Glomerular endothelial cell (primary cell): ENCODE measurements at regions not wholly inside any gene's neighbourhood (a gene's known extent, or its start where the extent isn't known, plus 50 kb on each side); places are given as distances from the start of the nearest gene placed in this dataset.
"Not testable (repeated sequence)": the region's sequence is repeated elsewhere in the genome, so short reads cannot be mapped to it uniquely, and the experiment has no call there.

Source experiments
- DNase-seq: peaks from one replicate; pipeline ENCODE4 v3.0.0-alpha.2; 2011; ENCODE audit warnings: low read depth, low spot score; ENCODE audit errors: extremely low read depth

DNA sequence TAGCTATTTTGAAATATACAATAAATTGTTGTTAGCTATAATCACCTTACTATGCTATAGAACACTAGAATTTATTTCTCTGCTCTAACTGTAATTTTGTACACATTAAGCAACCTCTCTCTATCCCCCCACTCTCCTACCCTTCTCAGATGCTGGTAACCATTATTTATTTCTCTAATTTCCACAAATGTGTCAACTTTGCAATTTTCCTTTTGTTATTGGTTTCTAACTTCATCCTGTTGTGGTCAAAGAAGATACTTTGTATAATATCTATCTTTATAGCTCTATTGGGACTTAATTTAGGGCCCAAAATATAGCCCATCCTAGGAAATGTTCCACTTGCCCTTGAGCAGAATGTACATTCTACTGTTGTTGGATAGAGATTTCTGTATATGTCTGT, 229.3 kb downstream of the SATB1 start:
- no peak for DNase-seq

DNA sequence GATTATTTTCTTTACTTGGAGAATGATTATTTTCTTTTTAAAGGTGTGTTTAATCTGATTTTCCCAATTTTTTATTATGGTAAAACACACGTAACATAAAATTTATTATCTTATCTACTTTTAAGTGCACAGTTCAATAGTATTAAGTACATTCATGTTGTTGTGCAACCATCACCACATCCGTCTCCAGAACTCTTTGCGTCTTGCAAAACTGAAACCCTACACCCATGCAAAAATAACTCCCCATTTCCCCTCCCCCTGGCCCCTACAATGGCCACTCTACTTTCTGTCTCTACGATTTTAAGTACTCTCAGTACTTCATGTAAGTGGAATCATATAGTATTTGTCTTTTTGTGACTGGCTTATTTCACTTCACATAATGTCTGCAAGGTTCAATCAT, 230.7 kb downstream of the SATB1 start:
- DNase-seq, result no peak

DNA sequence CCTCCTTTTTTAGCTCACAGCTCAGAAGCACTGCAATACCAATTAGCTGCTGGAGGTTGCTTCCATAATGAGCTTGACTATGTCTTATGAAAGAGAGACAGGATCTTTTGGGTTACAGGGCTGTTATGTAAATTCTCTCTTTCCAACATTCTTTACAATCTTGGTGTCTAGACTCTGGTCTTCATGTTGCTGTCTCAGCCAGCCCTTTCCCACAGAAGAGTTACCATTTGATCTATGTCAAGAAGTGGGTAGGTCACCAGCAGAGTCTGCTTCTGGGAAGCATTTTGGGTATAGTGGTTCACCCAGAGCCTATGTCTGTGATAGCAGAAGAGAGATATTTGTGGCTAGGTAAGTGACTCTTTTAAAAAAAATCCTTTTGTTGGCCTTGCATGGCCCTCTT, 234.5 kb downstream of the SATB1 start:
- no peak for DNase-seq

DNA sequence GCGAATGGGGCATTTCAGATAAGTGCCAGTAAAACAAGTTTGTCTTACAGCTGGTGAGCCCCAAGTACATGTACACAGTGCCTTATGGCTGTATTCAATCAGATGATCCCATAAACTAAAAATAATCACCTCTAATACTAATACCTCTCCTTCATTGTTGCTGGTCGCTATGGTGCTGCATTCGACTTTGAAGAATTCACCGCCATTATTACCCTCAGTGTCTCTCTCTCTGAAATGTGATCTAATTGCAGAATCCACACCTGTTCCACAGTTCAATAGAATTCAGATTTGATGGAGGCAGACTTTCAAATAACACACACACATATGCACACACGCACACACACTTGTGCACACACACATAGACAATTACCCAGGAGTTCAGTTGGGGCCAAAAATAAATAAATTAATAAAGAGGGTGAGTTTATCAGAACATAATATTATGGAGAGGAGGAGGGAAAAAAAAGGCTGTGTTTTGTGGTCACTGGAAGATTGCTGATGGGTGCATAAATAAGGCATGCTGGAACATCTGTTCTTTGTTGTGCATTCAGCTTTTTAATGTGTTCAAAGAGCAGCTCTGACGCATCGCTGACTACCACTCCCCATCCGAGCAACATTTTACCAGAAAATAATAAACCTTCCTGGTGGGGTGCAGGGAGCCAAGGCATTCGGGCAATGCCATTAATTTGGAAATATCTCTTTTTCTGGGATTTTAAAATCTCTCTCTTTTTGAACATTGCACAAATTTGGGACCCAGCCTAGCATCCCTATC, 235.7 kb downstream of the SATB1 start:
- no peak for DNase-seq

DNA sequence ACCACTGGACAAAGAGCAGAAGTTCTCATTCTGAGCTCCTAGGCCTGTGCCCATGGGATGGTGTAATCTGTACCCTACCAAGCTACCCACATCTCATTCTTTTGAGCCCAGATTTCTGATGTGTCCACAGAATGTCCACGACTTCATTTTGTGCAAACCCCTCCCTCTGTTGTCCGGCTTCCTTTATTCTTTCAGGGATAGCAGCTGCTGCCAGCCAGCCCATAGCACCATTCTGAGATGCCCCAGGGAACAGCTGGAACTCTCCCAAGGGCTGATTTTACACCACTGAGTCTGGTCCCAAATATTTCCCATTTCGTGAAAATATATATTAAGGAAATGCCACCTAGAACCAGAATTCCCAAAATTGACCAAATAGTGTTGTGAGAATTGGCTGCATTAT, 236.6 kb downstream of the SATB1 start:
- no peak for DNase-seq

DNA sequence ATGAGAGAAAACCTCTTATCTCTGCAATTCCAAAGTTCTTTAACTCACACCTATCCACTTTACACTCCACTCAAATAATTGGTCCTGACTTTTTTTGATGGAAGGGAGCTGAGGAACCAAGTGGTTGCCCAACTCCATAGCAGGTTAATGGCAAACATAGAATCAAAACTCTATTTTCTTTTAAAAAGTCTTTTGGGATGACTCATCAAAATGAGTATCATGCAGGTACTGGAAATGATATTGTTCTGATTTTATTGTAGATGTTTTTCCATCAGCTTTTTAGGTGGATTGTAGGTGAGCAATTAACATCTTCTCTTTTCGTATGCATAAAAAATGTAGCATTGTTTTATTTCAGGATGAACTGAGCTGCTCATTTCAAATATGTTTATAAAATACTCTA, 239.5 kb downstream of the SATB1 start:
- DNase-seq, result no peak

DNA sequence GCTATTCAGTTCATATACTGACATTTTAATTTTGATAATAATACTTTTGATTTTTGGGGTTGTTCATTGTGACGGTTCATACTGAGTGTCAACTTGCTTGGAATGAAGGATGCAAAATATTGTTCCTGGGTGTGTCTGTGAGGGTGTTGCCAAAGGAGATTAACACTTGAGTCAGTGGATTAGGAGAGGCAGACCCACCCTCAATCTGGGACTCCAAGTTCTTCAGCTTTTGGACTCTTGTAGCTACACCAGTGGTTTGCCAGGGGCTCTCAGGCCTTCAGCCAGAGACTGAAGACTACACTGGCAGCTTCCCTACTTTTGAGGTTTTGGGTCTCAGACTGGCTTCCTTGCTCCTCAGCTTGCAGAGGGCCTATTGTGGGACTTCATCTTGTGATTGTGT, 242.2 kb downstream of the SATB1 start:
- DNase-seq, result not testable (repeated sequence)

DNA sequence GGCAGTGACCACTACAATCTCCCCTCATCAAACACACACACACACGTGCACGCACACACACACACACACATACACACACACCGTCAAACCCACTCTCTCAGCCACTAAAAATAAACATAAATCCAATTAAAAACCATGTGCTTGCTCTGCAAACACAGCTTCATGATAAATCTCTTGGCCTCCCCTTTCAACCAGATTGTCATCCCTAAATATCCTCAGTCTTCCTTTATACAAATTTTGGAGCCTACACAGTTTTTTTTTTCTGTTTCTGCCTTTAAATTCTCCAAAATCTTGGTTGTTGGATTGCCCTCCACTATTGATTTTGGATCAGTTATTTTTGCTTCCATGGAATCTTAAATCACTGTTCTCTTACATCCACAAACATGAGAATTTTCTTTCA, 245.6 kb downstream of the SATB1 start:
- no peak for DNase-seq

DNA sequence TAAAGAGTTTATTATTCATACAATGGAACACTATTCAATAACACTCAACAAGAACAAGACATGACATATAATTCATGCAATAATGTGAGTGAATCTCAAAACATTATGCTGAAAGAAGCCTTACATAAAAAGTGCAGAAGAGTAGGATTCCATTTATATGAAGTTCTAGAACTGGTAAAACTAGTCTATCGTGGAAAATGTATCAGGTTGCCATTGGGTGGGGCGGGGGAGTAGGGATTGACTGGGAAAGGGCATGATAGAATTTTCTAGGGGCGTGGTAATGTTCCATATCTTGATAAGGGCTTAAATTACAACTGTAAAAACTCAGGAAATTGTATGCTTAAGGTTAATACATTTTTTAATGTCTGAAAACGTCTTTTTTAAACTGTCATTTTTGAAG, 247.9 kb downstream of the SATB1 start:
- DNase-seq, result no peak

DNA sequence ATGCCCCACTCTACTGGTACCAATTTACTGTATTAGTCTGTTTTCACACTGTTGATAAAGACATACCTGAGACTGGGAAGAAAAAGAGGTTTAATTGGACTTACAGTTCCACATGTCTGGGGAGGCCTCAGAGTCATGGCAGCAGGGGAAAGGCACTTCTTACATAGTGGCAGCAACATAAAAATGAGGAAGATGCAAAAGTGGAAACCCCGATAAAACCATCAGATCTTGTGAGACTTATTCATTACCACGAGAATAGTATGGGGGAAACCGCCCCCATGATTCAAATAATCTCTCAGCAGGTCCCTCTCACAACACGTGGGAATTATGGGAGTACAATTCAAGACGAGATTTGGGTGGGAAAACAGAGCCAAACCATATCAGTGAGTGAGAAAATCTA, 251.2 kb downstream of the SATB1 start:
- DNase-seq, result not testable (repeated sequence)

DNA sequence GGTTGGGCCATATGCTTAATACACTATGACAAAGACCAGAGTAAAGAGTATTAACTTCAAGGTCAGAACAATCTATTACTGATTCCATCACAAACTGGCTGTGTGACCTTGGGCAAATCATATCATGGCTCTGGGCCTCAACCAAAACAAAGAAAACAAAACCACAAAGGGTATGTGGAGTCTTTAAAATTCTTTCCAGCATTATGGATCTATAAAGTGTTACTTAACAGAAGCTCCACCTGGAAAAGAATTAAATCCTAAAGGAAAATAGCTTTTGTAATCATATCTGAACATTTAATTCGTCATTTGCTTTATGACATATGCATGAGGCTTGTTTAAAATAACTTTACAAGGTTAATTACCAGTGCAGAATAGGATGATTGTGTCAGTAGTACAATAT, 265.5 kb downstream of the SATB1 start:
- no peak for DNase-seq

DNA sequence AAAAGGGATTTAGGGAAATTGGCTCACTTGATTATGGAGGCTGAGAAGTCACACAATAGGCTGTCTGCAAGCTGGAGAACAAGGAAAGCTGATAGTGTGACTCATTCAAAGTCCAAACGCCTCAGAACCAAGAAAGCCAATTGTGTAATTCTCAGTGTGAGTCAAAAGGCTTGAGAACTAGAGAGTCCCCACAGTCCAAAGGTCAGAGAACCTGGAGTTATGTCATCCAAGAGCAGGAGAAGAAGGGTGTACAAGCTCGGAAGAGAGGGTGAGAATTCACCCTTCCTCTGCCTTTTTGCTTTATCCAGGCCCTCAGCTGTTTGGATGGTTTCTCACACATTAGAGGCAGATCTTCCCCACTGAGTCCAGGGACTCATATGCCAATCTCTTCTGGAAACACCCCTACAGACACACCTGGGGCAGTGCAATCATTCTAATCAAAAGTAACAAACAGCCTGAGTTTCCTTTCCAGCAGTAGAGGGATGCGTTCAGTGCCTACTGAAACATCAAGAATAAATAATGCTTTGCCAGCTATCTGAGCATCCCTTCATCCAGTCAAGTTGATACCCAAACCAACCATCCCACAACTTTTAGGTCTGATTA, 271.5 kb downstream of the SATB1 start:
- DNase-seq, result no peak

DNA sequence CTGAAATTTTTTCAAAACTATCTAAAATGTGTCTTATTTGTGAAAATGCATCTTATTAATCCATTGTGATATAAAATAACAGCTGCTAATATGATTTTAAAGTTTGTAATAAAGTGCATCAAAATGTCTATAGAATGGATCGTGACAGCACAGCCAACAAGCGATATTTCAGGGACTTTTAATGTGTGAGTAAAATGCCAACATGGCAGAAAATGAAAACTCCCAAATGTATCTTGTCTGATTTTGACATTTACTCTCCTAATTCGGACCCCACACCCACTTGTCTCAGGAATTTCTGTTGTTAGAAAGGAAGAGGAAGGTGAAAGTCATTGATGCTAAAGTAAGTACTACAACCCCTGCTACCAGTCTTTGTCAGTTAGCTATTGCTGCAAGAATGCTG, 273.9 kb downstream of the SATB1 start:
- DNase-seq, result no peak

DNA sequence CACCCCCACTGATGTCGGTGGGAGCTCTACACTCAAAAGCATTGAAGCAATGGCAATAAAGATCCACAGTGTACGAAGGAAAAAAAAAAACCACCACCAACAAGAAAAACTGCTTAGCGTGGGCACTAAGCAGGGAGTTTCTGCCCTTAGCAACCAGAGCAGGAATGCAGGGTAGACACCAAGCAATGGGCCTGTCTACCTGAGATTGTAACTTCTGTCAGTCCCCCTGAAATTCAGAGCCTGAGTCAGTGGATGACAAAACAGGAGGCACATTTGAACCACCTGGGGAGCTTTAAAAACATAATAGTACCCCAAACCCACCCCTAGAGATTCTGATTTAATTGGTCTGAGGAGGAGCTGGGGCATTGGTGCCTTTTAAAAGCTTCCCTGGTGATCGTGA, 275.2 kb downstream of the SATB1 start:
- DNase-seq, result no peak

DNA sequence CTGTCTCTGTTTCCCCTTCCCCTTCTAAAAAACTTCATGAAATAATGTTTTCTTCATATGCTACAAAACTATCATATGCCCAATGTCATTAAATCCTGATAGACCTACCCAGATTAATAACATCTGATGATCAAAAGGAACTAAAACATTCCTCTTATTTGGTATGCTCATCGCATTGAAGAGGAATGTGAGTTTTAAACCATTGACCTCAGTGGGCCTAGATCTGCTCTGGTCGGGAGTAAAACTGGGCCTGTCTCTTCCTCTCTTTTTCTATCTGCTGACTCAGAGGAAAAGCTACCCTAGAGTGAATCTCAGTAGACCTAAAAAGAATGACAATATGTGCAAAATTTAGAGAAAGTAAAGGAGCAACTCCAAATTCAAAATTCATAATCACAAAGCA, 275.8 kb downstream of the SATB1 start:
- DNase-seq, result no peak

DNA sequence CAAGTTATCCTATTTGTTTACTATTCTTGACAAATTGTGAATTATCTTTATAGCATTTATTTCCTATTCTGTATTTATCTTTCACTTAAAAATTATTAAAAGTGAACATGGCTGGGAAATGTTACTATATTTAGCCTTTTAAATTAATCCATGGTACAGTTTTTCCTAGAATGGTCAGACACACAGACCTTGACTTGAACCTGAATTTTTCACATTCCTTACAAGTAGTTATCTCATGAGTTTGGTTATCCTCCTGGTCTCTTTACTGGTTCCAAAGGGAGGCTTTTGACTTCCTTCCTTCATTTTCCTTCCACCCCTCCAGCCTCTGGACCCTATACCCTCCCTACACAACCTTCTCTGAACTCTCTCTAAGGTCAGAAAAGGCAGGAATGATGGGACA, 280.6 kb downstream of the SATB1 start:
- no peak for DNase-seq

DNA sequence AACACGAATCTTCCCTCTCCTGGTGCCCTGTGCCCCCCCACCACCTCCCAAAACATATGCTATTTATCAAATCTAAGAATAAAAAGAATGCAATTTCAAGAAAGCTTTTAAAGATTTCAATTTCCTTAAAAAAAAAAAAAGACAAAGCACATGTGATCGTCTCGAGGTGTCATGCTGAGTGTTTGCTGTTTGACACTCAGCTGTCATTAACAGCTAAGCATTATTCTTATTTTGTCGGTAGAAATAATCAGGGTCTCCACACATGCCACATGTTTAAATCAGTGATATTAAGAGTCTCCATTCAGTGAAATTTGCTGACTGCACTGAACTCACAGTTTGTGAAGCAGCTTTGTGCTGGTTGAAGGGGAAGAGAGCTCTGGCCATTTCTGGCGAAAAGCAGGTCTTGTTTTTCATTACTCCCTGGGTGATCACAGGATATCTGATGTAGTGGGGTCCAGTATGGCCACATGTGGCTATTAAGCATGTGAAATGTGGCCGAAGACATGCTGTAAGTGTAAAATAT, 281.8 kb downstream of the SATB1 start:
- no peak for DNase-seq

DNA sequence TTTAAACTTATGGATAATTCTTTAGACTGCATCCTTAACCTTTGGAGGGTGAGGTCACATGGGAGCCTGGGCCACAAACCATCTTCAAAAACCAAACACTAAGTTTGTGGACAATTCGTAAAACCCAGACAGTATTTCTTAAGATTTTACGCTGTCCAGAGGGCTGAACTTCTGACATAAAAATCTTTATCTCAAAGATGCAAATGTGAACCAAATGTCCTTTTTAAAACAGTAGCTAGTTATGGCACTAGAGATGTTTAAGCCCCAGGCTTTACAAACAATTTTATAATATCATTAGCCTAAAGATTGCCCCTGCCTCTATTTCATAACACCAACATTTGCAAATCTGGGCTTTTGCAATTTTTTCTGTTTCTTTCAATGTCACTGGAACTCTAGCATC, 287.2 kb downstream of the SATB1 start:
- DNase-seq, result no peak

DNA sequence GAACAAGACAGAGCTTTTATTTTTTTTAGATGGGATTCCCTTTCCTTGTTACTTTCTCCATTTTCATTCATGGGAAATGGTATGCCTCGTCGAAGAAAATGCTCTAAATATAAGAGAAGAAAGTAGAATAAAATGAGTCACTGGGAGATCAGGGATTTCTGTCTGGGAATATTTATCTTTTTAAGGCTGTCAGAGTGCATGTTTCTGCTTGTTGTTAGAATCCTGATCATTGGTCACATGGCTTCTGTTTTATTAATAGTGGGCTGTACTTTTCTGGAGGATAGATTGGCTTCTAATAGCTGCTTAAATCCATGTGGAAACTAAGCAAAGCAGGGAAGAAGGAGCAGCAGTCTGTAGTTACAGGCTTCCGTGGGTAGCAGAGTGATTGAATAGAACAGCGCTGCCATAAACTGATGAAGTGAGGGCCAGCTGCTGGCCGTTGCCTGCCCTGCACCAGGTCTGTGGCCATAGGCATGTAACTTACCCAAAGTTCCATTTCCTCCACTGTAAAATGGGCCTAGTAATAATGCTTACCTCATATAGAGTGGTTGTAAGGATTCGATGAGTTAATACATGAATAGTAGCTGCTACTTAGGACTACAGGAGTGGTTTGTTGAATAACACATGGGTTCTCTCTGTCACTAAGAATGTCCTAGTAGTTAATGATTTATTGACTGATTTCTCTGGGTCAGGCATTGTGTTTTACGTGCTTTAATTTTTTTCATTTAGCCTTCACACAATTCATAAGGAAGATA, 289.9 kb downstream of the SATB1 start:
- DNase-seq, result no peak

DNA sequence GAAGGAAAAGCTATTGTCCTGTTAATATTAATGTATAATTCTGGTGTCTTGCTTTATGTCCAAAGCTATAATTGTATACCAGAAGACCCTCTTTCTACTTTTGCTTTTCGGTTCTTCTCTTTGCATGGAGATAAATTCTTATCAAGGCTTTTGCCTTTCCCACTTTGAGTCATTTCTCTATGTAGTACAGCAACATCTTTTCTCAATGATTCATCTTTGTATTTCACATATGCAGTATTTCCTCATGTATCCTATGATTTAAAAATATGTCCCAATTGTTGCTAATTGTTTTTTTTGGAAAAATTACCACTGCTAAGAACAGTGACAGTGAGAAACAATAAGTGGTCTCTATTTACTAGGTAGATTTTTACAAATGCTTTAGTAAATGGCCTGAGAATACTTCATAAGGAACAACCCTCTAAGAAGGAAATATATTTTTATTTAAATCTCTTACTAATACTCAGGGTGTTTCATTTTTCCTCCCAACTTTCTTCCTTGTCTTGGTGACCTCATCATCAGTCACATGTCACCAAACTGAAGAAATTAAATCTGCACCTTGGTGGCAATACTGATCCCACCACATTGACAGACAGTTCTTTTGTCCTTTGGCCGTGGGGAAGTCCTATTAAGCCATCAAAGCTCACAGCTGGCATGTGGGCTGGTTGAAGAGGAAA, 290.6 kb downstream of the SATB1 start:
- no peak for DNase-seq

DNA sequence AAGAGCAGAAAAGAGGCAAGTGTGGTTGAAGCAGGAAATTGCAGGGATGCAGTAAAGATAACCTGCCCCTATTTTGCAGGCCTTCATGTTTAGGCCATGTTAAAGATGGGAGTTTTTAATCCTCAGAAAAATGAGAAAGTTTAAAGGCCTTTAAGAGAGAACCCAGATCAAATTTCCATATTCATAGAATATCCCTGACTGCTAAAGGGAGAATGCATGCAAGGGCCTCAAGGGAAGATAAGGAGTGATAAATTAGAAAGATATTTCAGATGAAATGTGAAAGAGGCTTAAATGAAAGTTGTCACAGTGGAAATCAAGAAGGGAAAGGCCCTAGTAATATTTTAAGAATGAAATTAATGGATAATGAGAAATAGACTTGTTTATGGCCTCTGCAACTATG, 292.1 kb downstream of the SATB1 start:
- no peak for DNase-seq
